HepG2 (cell line): ENCODE measurements at regions not wholly inside any gene's neighbourhood (a gene's known extent, or its start where the extent isn't known, plus 50 kb on each side); places are given as distances from the start of the nearest gene placed in this dataset.

Experiments
- ATF1 ChIP-seq: IDR thresholded peaks from 2 replicates; pipeline ENCODE4 v1.6.1; 2016; ENCODE audit warnings: mild to moderate bottlenecking, control low read depth
- ETV5 ChIP-seq: IDR thresholded peaks from 2 replicates; pipeline ENCODE4 v1.6.1; 2018; ENCODE audit warnings: missing biosample characterization, missing genetic modification reagents, inconsistent platforms, borderline replicate concordance
- FOXA3 ChIP-seq: IDR thresholded peaks from 2 replicates; pipeline ENCODE4 v1.6.1; 2016; ENCODE audit warnings: missing genetic modification reagents, missing compliant biosample characterization
- FOXO1 ChIP-seq: sonication (generic); formaldehyde crosslinking; IDR thresholded peaks from 2 replicates; pipeline ENCODE4 v1.4.0; 2020; ENCODE audit warnings: missing genetic modification reagents
- HDAC6 ChIP-seq: fragments of 200-600 bp; sonication (generic); IDR thresholded peaks from 2 replicates; pipeline ENCODE4 v1.7.0; 2017; ENCODE audit warnings: mild to moderate bottlenecking, antibody characterized with exemption, low read length, low read depth
- MBNL3 ChIP-seq: fragments of 250-450 bp; sonication (Bioruptor Pico); conservative IDR thresholded peaks from 2 replicates; pipeline ENCODE4 v1.8.0; 2022; ENCODE audit warnings: mild to moderate bottlenecking, inconsistent platforms
- NR2F2 ChIP-seq: IDR thresholded peaks from 2 replicates; pipeline ENCODE4 v1.6.1; 2012; ENCODE audit warnings: low read depth, inconsistent platforms, borderline replicate concordance
- REPIN1 ChIP-seq: sonication (generic); formaldehyde crosslinking; IDR thresholded peaks from 2 replicates; pipeline ENCODE4 v1.8.0; 2022; ENCODE audit warnings: missing genetic modification reagents, low read depth, mild to moderate bottlenecking, borderline replicate concordance
- RFX1 ChIP-seq: fragments of 450-650 bp; IDR thresholded peaks from 2 replicates; pipeline ENCODE4 v1.6.1; 2017
- RXRB ChIP-seq: IDR thresholded peaks from 2 replicates; pipeline ENCODE4 v1.6.1; 2016; ENCODE audit warnings: borderline replicate concordance, missing genetic modification reagents, missing compliant biosample characterization
- SMYD3 ChIP-seq: sonication (generic); formaldehyde crosslinking; IDR thresholded peaks from 2 replicates; pipeline ENCODE4 v1.8.1; 2023; ENCODE audit warnings: mild to moderate bottlenecking, missing genetic modification reagents
- STAG1 ChIP-seq: sonication (generic); formaldehyde crosslinking; IDR thresholded peaks from 2 replicates; pipeline ENCODE4 v1.4.0; 2020; ENCODE audit warnings: missing genetic modification reagents
- TBX2 ChIP-seq: sonication (generic); formaldehyde crosslinking; IDR thresholded peaks from 2 replicates; pipeline ENCODE4 v1.5.0; 2020; ENCODE audit warnings: missing genetic modification reagents, mild to moderate bottlenecking, borderline replicate concordance
- TMF1 ChIP-seq: sonication (generic); formaldehyde crosslinking; IDR thresholded peaks from 2 replicates; pipeline ENCODE4 v1.8.1; 2022; ENCODE audit warnings: low read depth, missing genetic modification reagents
- XBP1 ChIP-seq: sonication (generic); formaldehyde crosslinking; IDR thresholded peaks from 2 replicates; pipeline ENCODE4 v1.5.0; 2020; ENCODE audit warnings: missing genetic modification reagents
- ZC3H4 ChIP-seq: sonication (generic); formaldehyde crosslinking; IDR thresholded peaks from 2 replicates; pipeline ENCODE4 v1.4.0; 2020; ENCODE audit warnings: missing genetic modification reagents, borderline replicate concordance
- ZFP1 ChIP-seq: IDR thresholded peaks from 2 replicates; pipeline ENCODE4 v1.6.1; 2016
- ZNF12 ChIP-seq: sonication (generic); formaldehyde crosslinking; IDR thresholded peaks from 2 replicates; pipeline ENCODE4 v1.5.0; 2020; ENCODE audit warnings: missing genetic modification reagents
- ZNF207 ChIP-seq: fragments of 450-650 bp; IDR thresholded peaks from 2 replicates; pipeline ENCODE4 v1.6.1; 2016; ENCODE audit warnings: antibody characterized with exemption, borderline replicate concordance
- ZNF256 ChIP-seq: sonication (generic); formaldehyde crosslinking; conservative IDR thresholded peaks from 2 replicates; pipeline ENCODE4 v1.4.0; 2020; ENCODE audit warnings: missing genetic modification reagents
- ZNF484 ChIP-seq: sonication (generic); formaldehyde crosslinking; IDR thresholded peaks from 2 replicates; pipeline ENCODE4 v1.5.1; 2020; ENCODE audit warnings: mild to moderate bottlenecking, low read depth, missing genetic modification reagents, borderline replicate concordance
- ZNF547 ChIP-seq: sonication (generic); formaldehyde crosslinking; IDR thresholded peaks from 2 replicates; pipeline ENCODE4 v1.5.1; 2020; ENCODE audit warnings: mild to moderate bottlenecking, missing genetic modification reagents
- ZNF660 ChIP-seq: sonication (generic); formaldehyde crosslinking; IDR thresholded peaks from 2 replicates; pipeline ENCODE4 v1.5.1; 2020; ENCODE audit warnings: mild to moderate bottlenecking, low read depth, missing genetic modification reagents, borderline replicate concordance
- ZNF724P ChIP-seq: sonication (generic); formaldehyde crosslinking; IDR thresholded peaks from 2 replicates; pipeline ENCODE4 v1.8.0; 2022; ENCODE audit warnings: missing genetic modification reagents, borderline replicate concordance
- ZNF891 ChIP-seq: sonication (generic); formaldehyde crosslinking; IDR thresholded peaks from 2 replicates; pipeline ENCODE4 v1.5.0; 2020; ENCODE audit warnings: mild to moderate bottlenecking, missing genetic modification reagents
- TF ChIP-seq, protein P1 (sequence below), 2 experiments: sonication (generic) in 1 of 2; formaldehyde crosslinking in 1 of 2; IDR thresholded peaks; 2 replicates each; pipeline versions ENCODE4 v1.4.0 to v1.6.1; 2016 to 2020; ENCODE audit warnings: borderline replicate concordance in 1 of 2, low read depth in 1 of 2, mild to moderate bottlenecking in 1 of 2, missing genetic modification reagents in 1 of 2
- TF ChIP-seq, protein P2 (sequence below): sonication (generic); formaldehyde crosslinking; IDR thresholded peaks from 2 replicates; pipeline ENCODE4 v1.5.0; 2020; ENCODE audit warnings: missing genetic modification reagents, mild to moderate bottlenecking, borderline replicate concordance
- TF ChIP-seq, protein P3 (sequence below): IDR thresholded peaks from 2 replicates; pipeline ENCODE4 v1.6.1; 2018; ENCODE audit warnings: missing genetic modification reagents, mild to moderate bottlenecking, missing compliant biosample characterization

DNA sequence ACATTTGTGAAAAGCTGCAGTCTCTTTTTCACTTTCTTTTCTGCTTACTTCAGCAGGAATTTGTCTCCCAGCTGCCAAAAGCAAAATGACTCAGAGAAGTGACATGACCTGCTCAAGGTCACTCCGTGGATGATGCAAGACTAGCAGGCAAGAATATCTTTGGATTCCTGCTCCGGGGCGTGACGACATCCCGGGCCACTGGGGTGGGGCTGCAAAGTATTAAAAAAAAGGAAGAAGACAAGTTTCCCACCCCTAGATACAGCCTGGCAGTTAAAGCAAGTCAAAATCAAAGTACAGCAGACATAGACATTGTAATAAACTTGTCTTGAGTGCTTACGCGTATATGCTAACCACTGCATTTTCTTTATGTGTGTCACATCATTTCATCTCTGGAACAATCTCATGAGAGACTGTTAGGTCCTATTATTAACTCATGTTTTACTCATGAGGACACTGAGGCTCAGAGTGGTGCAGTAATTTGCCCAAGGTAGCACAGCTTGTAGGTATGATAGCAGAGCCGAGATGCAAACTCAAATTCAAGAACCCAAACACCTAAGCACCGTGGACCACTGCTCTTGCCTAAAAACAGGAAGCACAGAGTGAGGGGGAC lies 485.2 kb upstream of the PROK2 start (continued):
- TF ChIP-seq FOXO1 (peak; percentile 42; the same call in 1 of the 2 replicates), ETV5 (CRISPR knock-in tag) (peak; percentile 41; the same call in 1 of the 2 replicates), ZNF207 (no peak), MBNL3 (CRISPR knock-in tag) (no peak), RFX1 (no peak), ZFP1 (CRISPR knock-in tag) (no peak), RXRB (peak; percentile 85), ZNF891 (CRISPR knock-in tag) (no peak), XBP1 (CRISPR knock-in tag) (no peak), ZNF12 (CRISPR knock-in tag) (no peak; the same call in 1 of the 2 replicates), ATF1 (CRISPR knock-in tag) (peak; percentile 58; the same call in 1 of the 2 replicates), ZNF484 (CRISPR knock-in tag) (no peak), ZNF724P (CRISPR knock-in tag) (no peak), REPIN1 (no peak), HDAC6 (no peak), NR2F2 (no peak), TBX2 (CRISPR knock-in tag) (0 out of 2 replicates have a peak, but pooled peaks have one; percentile 43), ZNF256 (no peak), SMYD3 (CRISPR knock-in tag) (no peak), ZNF547 (CRISPR knock-in tag) (no peak), TMF1 (no peak), ZC3H4 (CRISPR knock-in tag) (no peak), FOXA3 (peak; percentile 35; the same call in 1 of the 2 replicates), STAG1 (peak; percentile 20; the same call in 1 of the 2 replicates), ZNF660 (no peak)
- TF ChIP-seq, protein P1, sequence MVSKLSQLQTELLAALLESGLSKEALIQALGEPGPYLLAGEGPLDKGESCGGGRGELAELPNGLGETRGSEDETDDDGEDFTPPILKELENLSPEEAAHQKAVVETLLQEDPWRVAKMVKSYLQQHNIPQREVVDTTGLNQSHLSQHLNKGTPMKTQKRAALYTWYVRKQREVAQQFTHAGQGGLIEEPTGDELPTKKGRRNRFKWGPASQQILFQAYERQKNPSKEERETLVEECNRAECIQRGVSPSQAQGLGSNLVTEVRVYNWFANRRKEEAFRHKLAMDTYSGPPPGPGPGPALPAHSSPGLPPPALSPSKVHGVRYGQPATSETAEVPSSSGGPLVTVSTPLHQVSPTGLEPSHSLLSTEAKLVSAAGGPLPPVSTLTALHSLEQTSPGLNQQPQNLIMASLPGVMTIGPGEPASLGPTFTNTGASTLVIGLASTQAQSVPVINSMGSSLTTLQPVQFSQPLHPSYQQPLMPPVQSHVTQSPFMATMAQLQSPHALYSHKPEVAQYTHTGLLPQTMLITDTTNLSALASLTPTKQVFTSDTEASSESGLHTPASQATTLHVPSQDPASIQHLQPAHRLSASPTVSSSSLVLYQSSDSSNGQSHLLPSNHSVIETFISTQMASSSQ (IDR thresholded peaks at IDR 0.05; ENCODE audit: low read depth) = no peak
- TF ChIP-seq, protein P1 (CRISPR knock-in tag; IDR thresholded peaks at IDR 0.05; ENCODE audit: borderline replicate concordance) = no peak
- TF ChIP-seq, protein P2, sequence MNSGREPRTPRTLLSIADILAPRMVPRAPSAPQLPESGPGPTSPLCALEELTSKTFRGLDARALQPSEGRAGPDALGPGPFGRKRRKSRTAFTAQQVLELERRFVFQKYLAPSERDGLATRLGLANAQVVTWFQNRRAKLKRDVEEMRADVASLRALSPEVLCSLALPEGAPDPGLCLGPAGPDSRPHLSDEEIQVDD (CRISPR knock-in tag) = no peak
- TF ChIP-seq, protein P3, sequence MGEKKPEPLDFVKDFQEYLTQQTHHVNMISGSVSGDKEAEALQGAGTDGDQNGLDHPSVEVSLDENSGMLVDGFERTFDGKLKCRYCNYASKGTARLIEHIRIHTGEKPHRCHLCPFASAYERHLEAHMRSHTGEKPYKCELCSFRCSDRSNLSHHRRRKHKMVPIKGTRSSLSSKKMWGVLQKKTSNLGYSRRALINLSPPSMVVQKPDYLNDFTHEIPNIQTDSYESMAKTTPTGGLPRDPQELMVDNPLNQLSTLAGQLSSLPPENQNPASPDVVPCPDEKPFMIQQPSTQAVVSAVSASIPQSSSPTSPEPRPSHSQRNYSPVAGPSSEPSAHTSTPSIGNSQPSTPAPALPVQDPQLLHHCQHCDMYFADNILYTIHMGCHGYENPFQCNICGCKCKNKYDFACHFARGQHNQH (CRISPR knock-in tag) = 0 out of 2 replicates have a peak, but pooled peaks have one; percentile 49
